NCI-H2081 (cell line): ENCODE measurements at regions not wholly inside any gene's neighbourhood (a gene's known extent, or its start where the extent isn't known, plus 50 kb on each side); places are given as distances from the start of the nearest gene placed in this dataset.

Source experiments
- DNase-seq, 2 experiments: peaks; one replicate each; lab custom pipeline; 2025; lab: John Stamatoyannopoulos, UW

GRCh38 chr2:128368437-128369107, 49.9 kb upstream of the HS6ST1 start:
- DNase-seq = no peak

GRCh38 chr2:128369108-128369555, 50.5 kb upstream of the HS6ST1 start:
- peak in 1 of 2 experiments; percentile 4 for DNase-seq

GRCh38 chr2:128369602-128370467, 51.2 kb upstream of the HS6ST1 start:
- no peak for DNase-seq

- no peak for DNase-seq
Observed at GRCh38 chr2:128370468-128371247, 52.0 kb upstream of the HS6ST1 start.

GRCh38 chr2:128371248-128371630, 52.6 kb upstream of the HS6ST1 start:
- no peak for DNase-seq

- DNase-seq = no peak
Observed at GRCh38 chr2:128371648-128372345, 53.1 kb upstream of the HS6ST1 start.

GRCh38 chr2:128372621-128373341, 54.1 kb upstream of the HS6ST1 start:
- DNase-seq = no peak

GRCh38 chr2:128373451-128374000, 54.9 kb upstream of the HS6ST1 start:
- no peak for DNase-seq

- no peak for DNase-seq
Observed at GRCh38 chr2:128374001-128374710, 55.5 kb upstream of the HS6ST1 start.

GRCh38 chr2:128374711-128375413, 56.2 kb upstream of the HS6ST1 start:
- DNase-seq = no peak

GRCh38 chr2:128375454-128375853, 56.8 kb upstream of the HS6ST1 start:
- DNase-seq = peak in 1 of 2 experiments; percentile 4

- DNase-seq = no peak
Observed at GRCh38 chr2:128376241-128377041, 57.8 kb upstream of the HS6ST1 start.

GRCh38 chr2:128377071-128377910, 58.6 kb upstream of the HS6ST1 start:
- DNase-seq = no peak

GRCh38 chr2:128378231-128379020, 59.8 kb upstream of the HS6ST1 start:
- no peak for DNase-seq

GRCh38 chr2:128379021-128380015, 60.6 kb upstream of the HS6ST1 start:
- DNase-seq = peak; percentile 38 to 68
